ENCODE measurements at regions not wholly inside any gene's neighbourhood (a gene's known extent, or its start where the extent isn't known, plus 50 kb on each side); places are given as distances from the start of the nearest gene placed in this dataset.

GRCh38 chr2:145751629-145752028, 1231.7 kb upstream of the ZEB2 start:
- H3K27me3 ChIP-seq: no peaks in the 10 kb centered on the region
- no peak overlapping the region for H3K4me3 ChIP-seq
- peaks cover 0 to 12% (median 3%) of the 10 kb centered on the region in 4 donors for H3K4me1 ChIP-seq
- H3K36me3 ChIP-seq: no peaks in the 10 kb centered on the region
- TF ChIP-seq CTCF (IDR thresholded peaks at IDR 0.05) (no peak), POLR2A (IDR thresholded peaks at IDR 0.05) (no peak)
- H3K9me3 ChIP-seq: no peaks in the 10 kb centered on the region
- H3K27ac ChIP-seq: peak overlapping the region; percentile 23 to 73 (median 67)
- DNase-seq: no peak

GRCh38 chr2:145751155-145751554, 1231.2 kb upstream of the ZEB2 start:
- no peak overlapping the region for H3K4me3 ChIP-seq
- H3K36me3 ChIP-seq: no peaks in the 10 kb centered on the region
- H3K27me3 ChIP-seq: no peaks in the 10 kb centered on the region
- DNase-seq: no peak
- H3K4me1 ChIP-seq: peaks cover 0 to 12% (median 3%) of the 10 kb centered on the region in 4 donors
- no peaks in the 10 kb centered on the region for H3K9me3 ChIP-seq
- peak overlapping the region; percentile 23 to 73 (median 63) for H3K27ac ChIP-seq
- TF ChIP-seq CTCF (IDR thresholded peaks at IDR 0.05) (no peak), POLR2A (IDR thresholded peaks at IDR 0.05) (no peak)

- H3K27me3 ChIP-seq: no peaks in the 10 kb centered on the region
- TF ChIP-seq CTCF (IDR thresholded peaks at IDR 0.05) (no peak), POLR2A (IDR thresholded peaks at IDR 0.05) (no peak)
- no peaks in the 10 kb centered on the region for H3K9me3 ChIP-seq
- H3K36me3 ChIP-seq: no peaks in the 10 kb centered on the region
- no peak overlapping the region for H3K4me3 ChIP-seq
- H3K27ac ChIP-seq: peak overlapping the region in 3 of 4 donors; percentile 6 to 61 (median 24)
- peaks cover 0 to 12% (median 3%) of the 10 kb centered on the region in 4 donors for H3K4me1 ChIP-seq
- no peak for DNase-seq
Observed at GRCh38 chr2:145750612-145751011, 1230.7 kb upstream of the ZEB2 start.

- no peaks in the 10 kb centered on the region for H3K9me3 ChIP-seq
- H3K4me3 ChIP-seq: no peak overlapping the region
- H3K27me3 ChIP-seq: no peaks in the 10 kb centered on the region
- H3K36me3 ChIP-seq: no peaks in the 10 kb centered on the region
- H3K27ac ChIP-seq: peak overlapping the region in 3 of 4 donors; percentile 6 to 61 (median 24)
- TF ChIP-seq POLR2A (IDR thresholded peaks at IDR 0.05) (no peak), CTCF (IDR thresholded peaks at IDR 0.05) (no peak)
- no peak for DNase-seq
- H3K4me1 ChIP-seq: peaks cover 0 to 12% (median 3%) of the 10 kb centered on the region in 4 donors
Observed at GRCh38 chr2:145750144-145750543, 1230.2 kb upstream of the ZEB2 start.

GRCh38 chr2:145749556-145749955, 1229.6 kb upstream of the ZEB2 start:
- H3K36me3 ChIP-seq: no peaks in the 10 kb centered on the region
- H3K27ac ChIP-seq: no peak overlapping the region
- H3K4me1 ChIP-seq: peaks cover 0 to 12% (median 3%) of the 10 kb centered on the region in 4 donors
- DNase-seq: no peak
- no peak overlapping the region for H3K4me3 ChIP-seq
- TF ChIP-seq CTCF (IDR thresholded peaks at IDR 0.05): no peak
- no peak for TF ChIP-seq POLR2A (IDR thresholded peaks at IDR 0.05)
- no peaks in the 10 kb centered on the region for H3K9me3 ChIP-seq
- H3K27me3 ChIP-seq: no peaks in the 10 kb centered on the region

- H3K4me1 ChIP-seq: peaks cover 0 to 12% (median 3%) of the 10 kb centered on the region in 4 donors
Observed at GRCh38 chr2:145748927-145749326, 1229.0 kb upstream of the ZEB2 start.

More at GRCh38 chr2:145748927-145749326, 1229.0 kb upstream of the ZEB2 start:
- no peak for DNase-seq
- Histone ChIP-seq H3K36me3 (no peaks in the 10 kb centered on the region), H3K27me3 (no peaks in the 10 kb centered on the region), H3K4me3 (no peak overlapping the region), H3K27ac (no peak overlapping the region), H3K9me3 (no peaks in the 10 kb centered on the region)
- TF ChIP-seq CTCF (IDR thresholded peaks at IDR 0.05): no peak
- TF ChIP-seq POLR2A (IDR thresholded peaks at IDR 0.05): no peak

Data from Peyer's patch (tissue), 4 donors.